GM13976 (cell line): ENCODE measurements at regions not wholly inside any gene's neighbourhood (a gene's known extent, or its start where the extent isn't known, plus 50 kb on each side); places are given as distances from the start of the nearest gene placed in this dataset.

Experiments used
- DNase-seq: peaks from one replicate; pipeline ENCODE4 v3.0.0; 2012; ENCODE audit warnings: low spot score
- in situ Hi-C: fragments of 300-500 bp; cut with MboI; formaldehyde crosslinking; loops from one replicate; pipeline ENCODE4 v1.12.0; 2022; ENCODE audit warnings: low sequenced_read_pairs, mixed read lengths, inconsistent platforms; ENCODE audit not compliant: unreplicated experiment
- TF ChIP-seq, protein P1 (sequence below): IDR thresholded peaks from 2 replicates; pipeline ENCODE4 v1.5.1; 2012; ENCODE audit warnings: borderline replicate concordance, mild to moderate bottlenecking; ENCODE audit not compliant: insufficient read depth; ENCODE audit errors: extremely low read depth, missing control alignments, control extremely low read depth

DNA sequence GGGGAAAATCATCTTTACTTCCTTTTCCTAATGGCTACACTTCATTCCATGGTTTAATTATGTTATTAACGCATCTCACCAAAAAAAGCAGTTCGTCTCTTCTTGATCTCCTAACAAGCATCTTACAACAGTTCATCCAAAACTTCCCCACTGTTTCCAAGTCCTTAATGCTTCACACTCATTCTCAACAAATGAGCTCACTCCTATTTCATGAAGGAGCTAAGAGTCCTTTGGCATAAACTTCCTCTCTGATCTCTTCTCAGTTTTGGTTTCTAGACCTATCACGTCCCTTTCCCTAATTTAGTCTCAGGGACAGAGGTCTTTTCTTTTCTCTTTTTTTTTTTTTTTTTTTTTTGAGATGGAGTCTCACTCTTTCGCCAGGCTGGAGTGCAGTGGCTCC, 205.9 kb upstream of the SLC39A10 start:
- TF ChIP-seq, protein P1, sequence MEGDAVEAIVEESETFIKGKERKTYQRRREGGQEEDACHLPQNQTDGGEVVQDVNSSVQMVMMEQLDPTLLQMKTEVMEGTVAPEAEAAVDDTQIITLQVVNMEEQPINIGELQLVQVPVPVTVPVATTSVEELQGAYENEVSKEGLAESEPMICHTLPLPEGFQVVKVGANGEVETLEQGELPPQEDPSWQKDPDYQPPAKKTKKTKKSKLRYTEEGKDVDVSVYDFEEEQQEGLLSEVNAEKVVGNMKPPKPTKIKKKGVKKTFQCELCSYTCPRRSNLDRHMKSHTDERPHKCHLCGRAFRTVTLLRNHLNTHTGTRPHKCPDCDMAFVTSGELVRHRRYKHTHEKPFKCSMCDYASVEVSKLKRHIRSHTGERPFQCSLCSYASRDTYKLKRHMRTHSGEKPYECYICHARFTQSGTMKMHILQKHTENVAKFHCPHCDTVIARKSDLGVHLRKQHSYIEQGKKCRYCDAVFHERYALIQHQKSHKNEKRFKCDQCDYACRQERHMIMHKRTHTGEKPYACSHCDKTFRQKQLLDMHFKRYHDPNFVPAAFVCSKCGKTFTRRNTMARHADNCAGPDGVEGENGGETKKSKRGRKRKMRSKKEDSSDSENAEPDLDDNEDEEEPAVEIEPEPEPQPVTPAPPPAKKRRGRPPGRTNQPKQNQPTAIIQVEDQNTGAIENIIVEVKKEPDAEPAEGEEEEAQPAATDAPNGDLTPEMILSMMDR = no peak
- no peak for DNase-seq
- in situ Hi-C loops = no loop called here

DNA sequence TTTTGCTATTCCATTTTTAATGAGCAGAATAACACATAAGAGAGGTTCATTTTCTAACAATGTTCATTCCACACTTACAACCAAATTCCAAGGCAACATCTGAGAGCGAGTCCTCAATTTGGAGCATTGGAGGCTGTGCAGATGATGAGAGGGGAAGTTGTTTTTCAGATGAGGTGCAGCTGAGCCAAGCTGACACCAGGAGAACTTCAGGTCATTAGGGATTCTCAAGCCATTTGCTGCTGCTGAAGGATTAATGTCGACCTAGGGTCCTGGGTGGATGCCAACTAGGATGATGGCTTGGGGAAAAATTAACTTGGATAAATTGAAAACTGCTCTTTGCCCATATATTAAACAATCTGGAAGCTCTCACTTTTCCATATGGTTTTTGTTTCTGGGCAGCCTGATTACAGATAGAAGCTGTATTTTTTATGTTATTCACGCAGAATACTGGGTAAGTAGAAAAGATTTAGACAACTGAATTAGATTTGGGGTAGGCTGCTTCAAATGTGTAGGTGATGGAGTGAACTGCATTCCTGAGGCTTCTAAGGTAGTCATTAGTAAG, 206.4 kb upstream of the SLC39A10 start:
- no peak for DNase-seq
- TF ChIP-seq, protein P1 = no peak
- in situ Hi-C loops = no loop called here

DNA sequence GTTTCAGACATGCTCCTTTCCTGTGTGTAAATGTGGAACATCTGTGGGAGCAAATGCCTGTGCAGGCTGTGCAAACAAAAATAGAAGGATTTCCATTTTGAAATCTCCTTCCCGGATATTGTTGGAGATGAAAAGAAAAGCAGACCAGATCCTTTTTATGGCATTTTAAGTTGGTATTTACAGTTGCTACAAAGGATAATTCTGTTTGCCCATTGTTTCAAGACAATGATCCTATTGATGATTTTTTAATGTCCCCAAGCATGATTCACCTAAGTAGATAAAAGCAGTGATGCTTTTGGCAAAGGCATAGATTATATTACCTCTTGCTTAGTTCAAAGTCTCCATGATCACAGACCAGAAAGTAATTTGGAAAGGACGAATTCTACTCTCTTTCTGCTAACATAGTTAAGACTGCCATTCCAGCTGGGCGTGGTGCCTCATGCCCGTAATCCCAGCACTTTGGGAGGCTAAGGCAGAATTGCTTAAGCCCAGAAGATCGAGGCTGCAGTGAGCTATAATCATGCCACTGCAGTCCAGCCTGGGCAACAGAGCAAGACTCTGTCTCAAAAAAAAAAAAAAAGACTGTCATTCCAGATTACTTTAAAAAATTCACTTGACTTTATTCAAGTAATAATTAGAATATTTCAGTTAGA, 209.6 kb upstream of the SLC39A10 start:
- in situ Hi-C loops = no loop called here
- TF ChIP-seq, protein P1 = no peak
- no peak for DNase-seq

DNA sequence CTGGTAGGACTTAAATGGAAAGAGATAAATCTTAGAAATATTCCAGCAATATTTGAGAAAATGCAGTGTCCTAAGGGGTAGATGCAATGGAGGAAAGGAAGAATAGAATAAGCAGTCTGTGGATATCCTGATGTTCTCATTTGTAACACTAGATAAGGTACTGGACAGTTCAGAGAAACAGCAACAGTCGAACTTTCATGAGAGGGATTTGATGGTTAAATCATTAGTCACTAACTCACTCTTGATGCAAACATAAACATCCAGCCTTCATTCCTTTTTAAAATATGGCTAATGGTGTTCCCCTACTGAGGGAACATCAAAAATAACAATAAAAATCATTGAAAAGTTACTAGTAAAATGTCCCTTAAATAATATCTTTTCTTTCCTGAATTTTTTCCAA, 211.4 kb upstream of the SLC39A10 start:
- in situ Hi-C loops = no loop called here
- DNase-seq = no peak
- TF ChIP-seq, protein P1 = no peak

DNA sequence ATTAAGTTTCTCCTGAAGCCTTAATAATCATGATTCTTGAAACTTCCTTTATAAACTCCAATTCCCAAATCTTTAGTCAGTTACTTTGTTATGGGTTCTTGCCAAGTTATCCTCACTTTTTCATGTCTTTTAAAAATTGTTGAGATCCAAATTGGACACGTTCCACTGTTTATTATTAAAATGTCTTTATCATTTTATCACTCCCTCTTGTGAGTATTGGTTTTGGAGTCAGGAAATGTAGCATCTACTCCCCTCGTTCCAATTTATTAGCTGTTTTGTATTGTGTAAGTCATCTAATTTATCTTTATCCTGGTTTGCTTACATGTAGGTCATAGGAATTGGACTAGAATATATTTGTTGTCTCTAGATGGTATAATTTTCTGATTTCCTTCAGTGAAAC, 213.1 kb upstream of the SLC39A10 start:
- TF ChIP-seq, protein P1 = no peak
- no peak for DNase-seq
- in situ Hi-C loops = no loop called here

DNA sequence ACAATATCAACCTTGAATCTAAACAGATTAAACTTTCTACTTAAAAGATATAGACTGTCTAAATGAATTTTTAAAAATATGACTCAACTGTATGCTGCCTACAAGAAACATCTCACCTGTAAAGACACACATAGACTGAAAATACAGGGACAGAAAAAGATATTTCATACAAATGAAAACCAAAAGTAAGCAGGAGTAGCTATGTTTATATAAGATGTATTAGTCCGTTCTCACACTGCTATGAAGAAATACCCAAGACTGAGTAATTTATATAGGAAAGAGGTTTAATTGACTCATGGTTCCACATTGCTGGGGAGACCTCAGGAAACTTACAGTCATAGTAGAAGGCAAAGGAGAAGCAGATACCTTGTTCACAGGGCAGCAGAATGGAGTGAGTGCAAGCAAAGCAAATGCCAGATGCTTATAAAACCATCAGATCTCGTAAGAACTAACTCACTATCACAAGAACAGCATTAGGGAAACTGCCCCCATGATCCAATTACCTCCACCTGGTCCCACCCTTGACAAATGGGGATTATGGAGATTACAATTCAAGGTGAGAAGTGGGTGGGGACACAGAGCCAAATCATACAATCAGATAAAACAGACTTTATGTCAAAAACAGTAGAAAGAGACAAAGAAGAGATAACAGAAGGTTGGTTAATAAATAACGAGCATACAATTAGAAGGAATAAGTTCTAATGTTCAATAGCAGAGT, 214.4 kb upstream of the SLC39A10 start:
- TF ChIP-seq, protein P1 = no peak
- in situ Hi-C loops = no loop called here
- DNase-seq = no peak
